Naive thymus-derived CD4-positive, alpha-beta T cell (primary cell): ENCODE measurements at regions not wholly inside any gene's neighbourhood (a gene's known extent, or its start where the extent isn't known, plus 50 kb on each side); places are given as distances from the start of the nearest gene placed in this dataset.

Experiments
- ATAC-seq: fragments of 150-1000 bp; cut with Tn5 transposase; 2 replicates; pipeline ENCODE4 v1.10.0; 2021; ENCODE audit warnings: mild to moderate bottlenecking, moderate library complexity
- CTCF ChIA-PET: fragments of 350-600 bp; sonication (Branson Sonifier 250); formaldehyde crosslinking; loops from one replicate; lab custom pipeline; 2021; ENCODE audit warnings: antibody characterized with exemption; lab: Charles Lee
- POLR2A ChIA-PET: fragments of 350-600 bp; sonication (Branson Sonifier 250); formaldehyde crosslinking; loops from one replicate; lab custom pipeline; 2021; ENCODE audit warnings: antibody characterized with exemption, inconsistent platforms; lab: Charles Lee
- DNase-seq, 9 donors: peaks; one replicate each; pipeline versions ENCODE4 v3.0.0 to v3.0.0-alpha.2; 2020 to 2022; ENCODE audit warnings: mixed read lengths in 1 of 9
- H3K27ac ChIP-seq: one replicate; pipeline ENCODE4 v1.7.0; 2013; ENCODE audit warnings: mild to moderate bottlenecking, low read depth, low read length, moderate library complexity
- H3K27me3 ChIP-seq, 2 donors: one replicate each; pipeline ENCODE4 v1.7.0; 2013; ENCODE audit warnings: low read length in 2 of 2, mild to moderate bottlenecking in 2 of 2, moderate library complexity in 2 of 2; ENCODE audit not compliant: control insufficient read depth in 2 of 2, insufficient read depth in 2 of 2
- H3K36me3 ChIP-seq, 3 experiments: 1 replicate in 2 of 3; 2 replicates in 1 of 3; pipeline ENCODE4 v1.7.0; 2013; ENCODE audit warnings: low read length in 3 of 3, mild to moderate bottlenecking in 3 of 3, moderate library complexity in 1 of 3; ENCODE audit not compliant: insufficient read depth in 3 of 3, control insufficient read depth in 2 of 3
- H3K4me1 ChIP-seq, 2 donors: one replicate each; pipeline ENCODE4 v1.7.0; 2013; ENCODE audit warnings: low read length in 2 of 2, mild to moderate bottlenecking in 2 of 2, moderate library complexity in 1 of 2; ENCODE audit not compliant: control insufficient read depth in 2 of 2, insufficient read depth in 2 of 2
- H3K4me3 ChIP-seq: 2 replicates; pipeline ENCODE4 v1.7.0; 2013; ENCODE audit warnings: mild to moderate bottlenecking, low read length
- H3K9me3 ChIP-seq, 3 experiments: 1 replicate in 2 of 3; 2 replicates in 1 of 3; pipeline ENCODE4 v1.7.0; 2013; ENCODE audit warnings: low read length in 3 of 3; ENCODE audit not compliant: control insufficient read depth in 2 of 3
- H3K27ac Mint-ChIP-seq, 9 donors: one replicate each; pipeline ENCODE4 v1.8.0; 2020 to 2022; ENCODE audit warnings: mixed read lengths in 9 of 9, mild to moderate bottlenecking in 8 of 9, moderate library complexity in 5 of 9, inconsistent platforms in 2 of 9
- H3K27me3 Mint-ChIP-seq, 5 donors: one replicate each; pipeline ENCODE4 v1.8.0; 2021 to 2022; ENCODE audit warnings: mixed read lengths in 5 of 5, mild to moderate bottlenecking in 1 of 5
- H3K36me3 Mint-ChIP-seq, 5 donors: one replicate each; pipeline ENCODE4 v1.8.0; 2020 to 2022; ENCODE audit warnings: mixed read lengths in 5 of 5, mild to moderate bottlenecking in 3 of 5, inconsistent platforms in 1 of 5
- H3K4me1 Mint-ChIP-seq, 7 donors: one replicate each; pipeline ENCODE4 v1.8.0; 2020 to 2022; ENCODE audit warnings: mixed read lengths in 7 of 7, mild to moderate bottlenecking in 3 of 7, inconsistent platforms in 1 of 7
- H3K4me3 Mint-ChIP-seq, 10 donors: one replicate each; pipeline ENCODE4 v1.8.0; 2020 to 2022; ENCODE audit warnings: mild to moderate bottlenecking in 10 of 10, mixed read lengths in 10 of 10, moderate library complexity in 6 of 10, inconsistent platforms in 2 of 10
- H3K9me3 Mint-ChIP-seq, 11 donors: one replicate each; pipeline ENCODE4 v1.8.0; 2020 to 2022; ENCODE audit warnings: mixed read lengths in 11 of 11, mild to moderate bottlenecking in 4 of 11, inconsistent platforms in 1 of 11, moderate library complexity in 1 of 11
- intact Hi-C, 2 donors: fragments of 100-400 bp; cut with micrococcal nuclease; formaldehyde crosslinking; loops; one replicate each; pipeline ENCODE4 v1.15.1; 2023

GRCh38 chr5:102554082-102554481 is 55.3 kb upstream of the SLCO6A1 start:
- Histone ChIP-seq H3K4me1 (no peaks in the 10 kb centered on the region), H3K27me3 (no peaks in the 10 kb centered on the region), H3K9me3 (no peaks in the 10 kb centered on the region), H3K4me3 (no peak overlapping the region), H3K27ac (no peak overlapping the region), H3K36me3 (no peaks in the 10 kb centered on the region)
- Mint-ChIP-seq H3K9me3 (peaks cover 0 to 10% (median 2%) of the 10 kb centered on the region in 11 donors), H3K36me3 (peaks cover 0 to 4% (median 0%) of the 10 kb centered on the region in 5 donors), H3K4me3 (no peak overlapping the region), H3K4me1 (no peaks in the 10 kb centered on the region), H3K27me3 (peaks cover 5 to 36% (median 12%) of the 10 kb centered on the region in 5 donors), H3K27ac (no peak overlapping the region)
- ChIA-PET CTCF (no interaction called here), POLR2A (no interaction called here)
- no peak for ATAC-seq
- DNase-seq: no peak
- intact Hi-C loops: no loop called here

DNA sequence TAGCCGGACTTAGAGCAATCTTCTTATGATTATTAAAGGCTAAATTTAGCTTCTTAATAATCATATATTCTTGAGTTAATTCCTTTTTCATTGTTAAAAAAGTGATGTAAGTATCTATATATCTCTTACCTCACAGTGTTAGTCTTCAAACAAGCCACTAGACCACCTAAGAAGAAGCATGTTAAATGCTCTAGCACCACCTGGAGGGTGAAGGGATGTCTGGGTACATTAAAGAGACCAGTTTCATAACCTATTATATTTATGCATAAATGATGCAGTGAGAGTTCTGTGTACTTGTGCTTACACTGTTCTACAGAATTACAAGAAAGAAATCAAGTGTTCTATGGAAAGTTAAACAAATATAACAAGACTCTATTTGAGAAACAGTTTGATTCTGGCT is 55.9 kb upstream of the SLCO6A1 start:
- Histone ChIP-seq H3K27me3 (no peaks in the 10 kb centered on the region), H3K9me3 (no peaks in the 10 kb centered on the region), H3K27ac (no peak overlapping the region), H3K36me3 (no peaks in the 10 kb centered on the region), H3K4me3 (no peak overlapping the region), H3K4me1 (no peaks in the 10 kb centered on the region)
- H3K27ac Mint-ChIP-seq: no peak overlapping the region
- peaks cover 7 to 31% (median 12%) of the 10 kb centered on the region in 5 donors for H3K27me3 Mint-ChIP-seq
- H3K36me3 Mint-ChIP-seq: peaks cover 0 to 2% (median 0%) of the 10 kb centered on the region in 5 donors
- POLR2A ChIA-PET: no interaction called here
- DNase-seq (no peak), ATAC-seq (no peak)
- intact Hi-C loops: no loop called here
- H3K4me3 Mint-ChIP-seq: no peak overlapping the region
- H3K9me3 Mint-ChIP-seq: peaks cover 0 to 7% (median 2%) of the 10 kb centered on the region in 11 donors
- CTCF ChIA-PET: no interaction called here
- no peaks in the 10 kb centered on the region for H3K4me1 Mint-ChIP-seq

DNA sequence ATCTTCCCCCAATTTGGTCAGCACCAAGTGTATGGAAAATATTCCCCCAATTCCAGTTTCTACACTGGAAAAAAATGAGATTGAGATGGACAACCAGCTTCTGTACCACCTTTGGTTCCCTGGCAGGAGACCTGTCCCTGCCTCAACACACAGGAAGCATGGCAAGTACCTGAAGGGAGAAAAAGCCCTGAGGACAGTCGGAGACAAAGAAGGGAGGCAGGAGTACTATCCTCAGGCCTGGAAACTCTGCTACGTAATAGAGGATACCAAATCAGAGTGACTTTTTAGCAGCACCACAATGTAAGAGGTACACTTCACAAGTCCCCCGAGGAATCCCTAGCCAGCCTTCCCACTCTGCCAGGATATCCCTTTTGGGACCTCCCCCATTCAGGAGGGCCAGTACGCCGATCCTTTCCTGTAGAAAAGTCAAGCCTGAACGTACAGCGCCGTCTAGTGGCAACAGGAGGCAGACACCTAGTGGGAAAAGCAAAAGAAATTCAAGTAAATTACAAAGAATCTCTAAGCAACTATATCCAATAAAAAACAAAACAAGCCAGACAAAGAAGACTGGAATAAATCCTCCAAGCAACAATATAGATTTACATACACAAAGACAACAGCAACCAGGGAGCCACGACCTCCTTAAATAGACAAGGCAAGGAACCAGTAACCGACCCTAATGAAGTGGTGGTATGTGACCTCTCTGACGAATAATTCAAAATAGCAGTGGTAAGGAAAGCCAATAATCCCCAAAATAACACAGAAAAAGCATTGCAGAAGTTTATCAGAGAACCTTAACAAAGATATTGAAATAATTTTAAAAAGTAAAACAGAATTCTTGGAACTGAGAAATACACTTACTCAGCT is 63.3 kb upstream of the SLCO6A1 start:
- H3K36me3 ChIP-seq: no peaks in the 10 kb centered on the region
- H3K9me3 ChIP-seq: no peaks in the 10 kb centered on the region
- H3K4me1 ChIP-seq: no peaks in the 10 kb centered on the region
- no peak overlapping the region for H3K27ac ChIP-seq
- peaks cover 5 to 37% (median 17%) of the 10 kb centered on the region in 5 donors for H3K27me3 Mint-ChIP-seq
- DNase-seq (no peak), ATAC-seq (no peak)
- CTCF ChIA-PET: no interaction called here
- intact Hi-C loops: no loop called here
- no peak overlapping the region for H3K27ac Mint-ChIP-seq
- H3K4me3 Mint-ChIP-seq: no peak overlapping the region
- no peaks in the 10 kb centered on the region for H3K4me1 Mint-ChIP-seq
- peaks cover 0 to 23% (median 5%) of the 10 kb centered on the region in 11 donors for H3K9me3 Mint-ChIP-seq
- POLR2A ChIA-PET: no interaction called here
- H3K27me3 ChIP-seq: no peaks in the 10 kb centered on the region
- no peak overlapping the region for H3K4me3 ChIP-seq
- no peaks in the 10 kb centered on the region for H3K36me3 Mint-ChIP-seq

- POLR2A ChIA-PET: no interaction called here
- intact Hi-C loops: no loop called here
Observed at GRCh38 chr5:102570747-102571146, 71.9 kb upstream of the SLCO6A1 start.

GRCh38 chr5:102578362-102578761 is 79.6 kb upstream of the SLCO6A1 start:
- Mint-ChIP-seq H3K27ac (no peak overlapping the region), H3K4me1 (no peaks in the 10 kb centered on the region), H3K27me3 (peaks cover 0 to 11% (median 4%) of the 10 kb centered on the region in 5 donors), H3K36me3 (no peaks in the 10 kb centered on the region), H3K4me3 (no peak overlapping the region), H3K9me3 (no peaks in the 10 kb centered on the region)
- POLR2A ChIA-PET: no interaction called here
- no peaks in the 10 kb centered on the region for H3K36me3 ChIP-seq
- H3K27ac ChIP-seq: no peak overlapping the region
- intact Hi-C loops: no loop called here
- CTCF ChIA-PET: no interaction called here
- H3K9me3 ChIP-seq: no peaks in the 10 kb centered on the region
- H3K27me3 ChIP-seq: no peaks in the 10 kb centered on the region
- no peaks in the 10 kb centered on the region for H3K4me1 ChIP-seq
- no peak for ATAC-seq
- DNase-seq: no peak
- H3K4me3 ChIP-seq: no peak overlapping the region

More at GRCh38 chr5:102570747-102571146, 71.9 kb upstream of the SLCO6A1 start:
- no peaks in the 10 kb centered on the region for H3K36me3 Mint-ChIP-seq
- H3K4me3 Mint-ChIP-seq: no peak overlapping the region
- peaks cover 0 to 4% (median 0%) of the 10 kb centered on the region in 11 donors for H3K9me3 Mint-ChIP-seq
- no peak for DNase-seq
- Histone ChIP-seq H3K36me3 (no peaks in the 10 kb centered on the region), H3K9me3 (no peaks in the 10 kb centered on the region), H3K27me3 (no peaks in the 10 kb centered on the region), H3K27ac (no peak overlapping the region), H3K4me3 (no peak overlapping the region), H3K4me1 (no peaks in the 10 kb centered on the region)
- CTCF ChIA-PET: no interaction called here
- H3K27me3 Mint-ChIP-seq: peaks cover 12 to 36% (median 17%) of the 10 kb centered on the region in 5 donors
- no peak for ATAC-seq
- H3K4me1 Mint-ChIP-seq: no peaks in the 10 kb centered on the region
- H3K27ac Mint-ChIP-seq: no peak overlapping the region

GRCh38 chr5:102579379-102579778 is 80.6 kb upstream of the SLCO6A1 start:
- no peak overlapping the region for H3K27ac Mint-ChIP-seq
- no peak for ATAC-seq
- ChIA-PET POLR2A (no interaction called here), CTCF (no interaction called here)
- no peaks in the 10 kb centered on the region for H3K4me1 Mint-ChIP-seq
- intact Hi-C loops: no loop called here
- no peaks in the 10 kb centered on the region for H3K4me1 ChIP-seq
- H3K27ac ChIP-seq: no peak overlapping the region
- no peaks in the 10 kb centered on the region for H3K27me3 ChIP-seq
- H3K9me3 ChIP-seq: no peaks in the 10 kb centered on the region
- peaks cover 0 to 11% (median 4%) of the 10 kb centered on the region in 5 donors for H3K27me3 Mint-ChIP-seq
- no peaks in the 10 kb centered on the region for H3K36me3 Mint-ChIP-seq
- DNase-seq: no peak
- H3K4me3 ChIP-seq: no peak overlapping the region
- H3K4me3 Mint-ChIP-seq: no peak overlapping the region
- no peaks in the 10 kb centered on the region for H3K9me3 Mint-ChIP-seq
- no peaks in the 10 kb centered on the region for H3K36me3 ChIP-seq

DNA sequence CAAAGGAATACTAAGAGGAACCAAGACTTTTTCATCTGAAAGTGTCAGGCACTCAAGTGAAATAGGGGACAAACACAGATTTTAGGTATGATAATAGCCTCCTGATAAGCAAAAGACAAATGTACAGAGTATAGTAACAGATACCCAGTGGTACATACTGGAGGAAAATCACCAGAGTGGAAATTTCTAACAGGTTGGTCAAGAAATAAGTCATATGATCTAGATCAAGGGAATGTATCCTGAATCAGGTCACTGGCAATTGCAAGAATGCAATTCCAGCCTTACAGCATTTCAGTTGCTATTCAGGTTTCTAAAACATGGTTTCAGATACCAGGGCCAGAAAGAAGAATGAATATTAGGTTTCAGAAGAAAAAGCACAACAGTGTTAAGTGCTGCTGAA is 82.2 kb upstream of the SLCO6A1 start:
- ChIA-PET POLR2A (no interaction called here), CTCF (no interaction called here)
- H3K27ac Mint-ChIP-seq: no peak overlapping the region
- H3K27ac ChIP-seq: no peak overlapping the region
- no peaks in the 10 kb centered on the region for H3K9me3 ChIP-seq
- no peak for DNase-seq
- no peak overlapping the region for H3K4me3 Mint-ChIP-seq
- H3K36me3 Mint-ChIP-seq: no peaks in the 10 kb centered on the region
- peaks cover 0 to 11% (median 0%) of the 10 kb centered on the region in 5 donors for H3K27me3 Mint-ChIP-seq
- H3K36me3 ChIP-seq: no peaks in the 10 kb centered on the region
- no peaks in the 10 kb centered on the region for H3K27me3 ChIP-seq
- intact Hi-C loops: loop anchor here in 1 of 2 donors (5.0 kb wide), 3 partner anchors 211 to 896 kb away; no protein-coding TSS in a partner anchor
- no peaks in the 10 kb centered on the region for H3K4me1 Mint-ChIP-seq
- H3K9me3 Mint-ChIP-seq: no peaks in the 10 kb centered on the region
- H3K4me1 ChIP-seq: no peaks in the 10 kb centered on the region
- ATAC-seq: no peak
- H3K4me3 ChIP-seq: no peak overlapping the region
